M059J (cell line): ENCODE measurements at regions not wholly inside any gene's neighbourhood (a gene's known extent, or its start where the extent isn't known, plus 50 kb on each side); places are given as distances from the start of the nearest gene placed in this dataset.
"Not testable (repeated sequence)": the region's sequence is repeated elsewhere in the genome, so short reads cannot be mapped to it uniquely, and the experiment has no call there.

Source experiments
- DNase-seq: peaks from one replicate; pipeline ENCODE4 v3.0.0-alpha.2; 2012; ENCODE audit warnings: low read depth

DNA sequence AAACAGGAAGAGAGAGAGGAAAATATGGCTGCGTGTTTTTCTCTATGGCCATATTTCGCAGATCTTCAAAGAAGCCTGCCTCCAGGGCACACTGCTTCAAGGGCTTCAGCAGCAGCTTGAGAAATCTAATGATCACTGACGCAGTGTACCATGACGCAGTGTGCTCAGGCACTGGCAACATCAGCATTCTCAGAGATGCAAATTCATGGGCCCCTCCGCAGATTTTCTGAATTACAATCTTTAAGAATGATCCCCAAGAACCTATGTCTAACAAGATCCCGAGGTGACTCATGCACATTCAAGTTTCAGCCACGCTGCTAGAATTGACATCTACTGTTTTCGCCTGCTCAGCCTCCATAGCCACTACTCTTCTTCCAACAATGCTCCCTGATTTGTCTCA lies 143.9 kb upstream of the ZNF366 start:
- DNase-seq: peak; percentile 21

DNA sequence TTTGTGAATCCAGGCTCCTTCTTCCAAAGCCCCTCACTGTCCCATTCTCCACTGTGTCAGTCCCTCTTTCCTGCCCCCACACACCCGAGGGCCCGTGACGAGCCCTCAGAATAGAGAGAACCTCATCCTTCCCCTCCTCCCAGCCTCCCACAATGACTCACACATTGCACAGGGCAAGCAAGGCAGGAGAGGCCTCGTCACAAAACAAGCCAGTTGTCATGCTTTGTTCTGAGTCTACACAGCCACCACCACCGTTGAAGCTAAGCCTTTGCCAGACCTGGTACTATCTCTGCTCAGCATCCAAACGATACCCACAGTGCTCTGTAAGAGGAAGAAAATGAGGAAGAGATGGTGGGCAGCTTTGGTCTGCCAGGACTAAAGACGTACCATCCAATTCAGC lies 142.2 kb upstream of the ZNF366 start:
- peak; percentile 82 for DNase-seq

GRCh38 chr5:72648480-72648879 lies 141.3 kb upstream of the ZNF366 start:
- DNase-seq: peak; percentile 72

GRCh38 chr5:72647806-72648205 lies 140.6 kb upstream of the ZNF366 start:
- peak; percentile 28 for DNase-seq

DNA sequence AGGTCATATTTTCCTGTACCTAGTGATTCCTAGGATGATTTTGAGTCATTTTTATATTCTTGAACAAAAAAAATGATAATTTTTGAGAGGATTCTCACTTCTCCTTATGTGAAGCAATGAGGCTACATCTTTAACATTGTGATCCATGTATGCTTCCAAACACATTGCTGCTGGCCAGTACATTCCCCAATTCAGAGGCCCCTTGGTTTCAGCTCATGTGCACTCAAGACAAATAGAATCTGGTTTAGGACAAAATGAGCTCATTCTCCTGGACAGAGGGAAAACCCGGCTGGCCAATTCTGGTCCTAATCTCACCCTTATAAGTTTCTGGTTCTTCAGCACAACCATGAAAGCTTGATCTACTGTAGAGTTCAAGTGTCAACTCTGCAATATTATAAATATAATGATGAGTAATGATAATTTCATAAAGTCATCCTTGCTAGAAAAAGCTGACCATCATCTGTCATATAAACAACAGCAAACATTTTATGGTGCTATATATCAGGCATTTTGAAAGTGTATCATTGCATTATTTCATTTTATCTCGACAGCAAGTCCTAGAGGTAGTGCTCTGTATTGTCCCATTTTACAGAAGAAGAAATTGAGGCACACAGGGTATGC lies 139.1 kb upstream of the ZNF366 start:
- DNase-seq: no peak

DNA sequence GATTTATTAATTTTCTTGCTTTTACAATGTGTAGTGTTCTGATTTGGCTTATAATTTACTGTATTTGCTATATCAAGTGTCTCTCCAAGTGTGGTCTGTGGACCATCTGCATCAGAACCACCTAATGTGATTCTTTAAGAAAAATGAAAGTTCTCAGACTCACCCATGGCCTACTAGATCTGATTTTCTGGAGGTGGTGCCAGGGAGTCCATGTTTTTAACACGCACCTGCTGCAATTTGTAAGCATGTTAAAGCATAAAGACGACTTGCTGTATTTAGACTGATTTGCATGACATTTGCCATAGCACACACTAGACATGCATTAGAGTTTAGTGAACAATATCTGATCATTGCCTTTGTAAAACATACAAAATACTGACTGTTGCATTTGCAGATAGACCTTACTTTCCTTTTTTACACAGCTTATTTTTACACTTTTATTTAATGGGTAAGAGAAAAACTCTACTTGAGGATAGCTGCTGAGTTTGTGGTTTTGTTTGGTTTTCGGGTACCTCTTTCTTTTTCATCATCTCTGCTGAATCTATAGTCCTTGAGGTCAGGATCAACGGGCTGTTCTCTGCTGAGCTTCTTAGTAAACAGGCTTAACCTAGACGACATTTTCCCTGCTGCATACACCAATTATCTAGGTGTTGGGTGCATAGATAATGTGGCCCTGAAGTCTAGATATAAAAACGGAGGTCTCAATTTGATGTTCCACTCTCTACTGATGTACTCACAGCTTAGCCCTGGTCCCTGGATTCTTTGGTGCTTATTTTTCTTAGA lies 138.0 kb upstream of the ZNF366 start:
- DNase-seq: no peak

- no peak for DNase-seq
These were observed 137.1 kb upstream of the ZNF366 start for GRCh38 chr5:72644296-72644695.

DNA sequence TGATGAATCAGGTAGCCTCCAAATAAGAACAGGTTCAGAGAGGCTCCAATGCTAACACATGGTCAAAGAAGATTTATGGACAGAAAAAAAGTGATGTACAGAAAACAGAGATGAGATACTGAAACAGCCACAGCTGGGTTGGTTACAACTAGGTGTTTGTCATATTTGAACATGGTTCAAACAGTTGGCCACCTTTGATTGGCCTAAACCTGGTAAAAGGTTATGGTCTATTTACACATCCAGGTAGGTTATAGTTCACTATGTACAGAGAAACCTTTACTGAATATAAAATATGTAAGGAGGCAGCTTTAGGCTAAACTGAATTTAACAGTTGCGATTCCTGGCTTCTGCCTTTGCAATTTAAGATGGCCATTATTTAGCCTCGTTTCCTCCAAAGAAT lies 134.0 kb upstream of the ZNF366 start:
- DNase-seq: no peak

DNA sequence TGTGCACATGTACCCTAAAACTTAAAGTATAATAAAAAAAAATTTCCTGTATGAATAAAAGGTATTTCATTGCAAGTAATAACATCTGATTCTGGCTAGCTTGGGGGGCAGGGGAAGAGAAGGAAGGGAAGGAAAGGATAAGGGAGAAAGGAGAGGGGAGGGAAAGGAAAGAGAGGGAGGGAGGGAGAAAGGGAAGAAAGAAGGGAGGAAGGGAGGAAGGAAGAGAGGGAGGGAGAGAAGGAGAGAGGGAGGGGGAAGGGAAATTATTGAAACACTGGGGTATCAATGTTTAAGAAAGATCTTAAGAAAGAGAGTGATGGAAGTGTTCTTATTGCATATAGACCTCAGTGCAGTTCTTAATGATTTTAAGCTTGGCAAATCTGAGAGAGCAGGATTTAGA lies 129.8 kb upstream of the ZNF366 start:
- no peak for DNase-seq

- not testable (repeated sequence) for DNase-seq
These were observed 129.4 kb upstream of the ZNF366 start for GRCh38 chr5:72636565-72636964.

DNA sequence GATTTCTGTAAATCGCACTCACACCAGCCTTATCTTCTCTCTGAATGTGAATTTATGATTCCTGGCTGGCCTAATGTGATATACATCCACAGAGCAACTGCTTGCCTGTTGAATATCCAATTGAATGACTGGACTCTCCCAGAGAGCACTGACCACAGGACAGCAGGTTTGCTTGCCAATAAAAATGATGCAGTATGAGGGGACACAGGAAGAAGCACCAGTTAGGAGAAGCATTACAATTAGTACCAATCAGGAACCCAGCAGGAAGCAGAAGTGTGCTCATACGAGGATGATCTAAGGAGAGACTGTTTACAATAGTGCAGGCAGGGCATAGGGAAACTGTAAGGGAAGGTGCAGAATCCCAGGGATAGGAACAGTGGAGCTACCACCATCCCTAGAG lies 127.2 kb upstream of the ZNF366 start:
- peak; percentile 75 for DNase-seq

- DNase-seq: peak; percentile 89
These were observed 126.4 kb upstream of the ZNF366 start for GRCh38 chr5:72633649-72634048.

GRCh38 chr5:72633041-72633445 lies 125.8 kb upstream of the ZNF366 start:
- DNase-seq: peak; percentile 74

DNA sequence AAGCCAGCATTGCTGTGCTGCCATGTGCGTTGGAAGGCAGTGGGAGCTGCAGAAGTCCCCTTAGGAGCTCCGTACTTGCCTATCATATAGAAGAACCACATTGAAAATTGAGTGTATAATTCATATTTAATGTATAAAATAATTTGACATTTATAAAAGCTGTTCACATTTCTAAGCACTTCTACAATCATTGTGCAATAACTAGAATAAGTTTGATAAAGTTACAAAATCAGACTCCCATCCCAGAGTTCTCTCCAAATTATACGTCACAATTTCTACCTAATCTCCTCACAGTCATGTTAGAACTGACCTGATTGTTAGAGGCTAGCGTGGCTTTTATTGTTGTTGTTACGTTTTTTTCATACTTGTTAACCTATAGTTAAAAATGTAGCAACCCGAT lies 123.5 kb upstream of the ZNF366 start:
- DNase-seq: no peak

DNA sequence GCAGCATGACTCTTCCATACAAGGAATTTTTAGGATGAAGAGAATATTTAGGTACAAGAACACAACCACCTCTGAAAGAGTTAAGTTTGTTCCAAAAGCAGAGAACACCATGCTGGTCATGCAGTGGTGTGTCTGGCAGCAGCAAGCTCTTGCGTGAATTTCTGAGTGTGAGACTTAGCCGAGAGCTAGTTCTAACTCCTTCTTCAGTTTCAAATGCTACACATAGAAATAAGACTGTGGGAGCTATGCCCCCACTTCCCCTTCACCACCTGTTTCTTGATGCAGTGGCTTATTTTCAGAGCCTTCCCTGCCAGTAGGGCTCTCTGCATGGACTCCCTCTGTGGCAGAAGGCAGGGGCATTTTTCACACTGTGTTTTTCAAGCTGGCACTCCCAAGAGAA lies 122.9 kb upstream of the ZNF366 start:
- no peak for DNase-seq

DNA sequence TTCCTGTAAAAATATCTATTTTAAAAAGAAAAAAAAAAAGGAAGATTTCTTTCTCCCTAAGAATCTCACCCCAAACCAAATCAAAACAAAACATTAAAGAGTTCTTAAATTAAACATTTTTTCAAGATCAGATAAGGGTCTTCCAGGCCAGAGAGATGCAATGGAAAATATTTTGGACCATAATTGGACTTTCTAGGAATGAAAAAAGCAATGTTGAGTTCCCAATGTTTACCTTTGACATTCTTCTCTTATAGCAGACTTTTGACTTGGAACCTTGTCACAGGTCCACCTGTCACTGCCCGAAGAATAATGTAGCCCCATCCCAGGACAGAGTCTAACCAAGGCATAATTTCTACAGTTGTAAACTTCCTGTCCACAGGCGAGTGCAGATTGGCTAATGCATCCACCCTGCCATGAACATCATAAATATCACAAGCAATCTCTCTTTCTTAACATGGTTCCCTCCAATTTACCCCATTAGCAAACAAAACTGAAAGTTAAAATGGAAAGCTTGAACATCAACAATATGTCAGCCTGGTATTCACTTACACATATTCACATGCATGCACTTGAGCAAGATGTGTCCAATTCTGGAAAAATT lies 121.7 kb upstream of the ZNF366 start:
- DNase-seq: peak; percentile 32

DNA sequence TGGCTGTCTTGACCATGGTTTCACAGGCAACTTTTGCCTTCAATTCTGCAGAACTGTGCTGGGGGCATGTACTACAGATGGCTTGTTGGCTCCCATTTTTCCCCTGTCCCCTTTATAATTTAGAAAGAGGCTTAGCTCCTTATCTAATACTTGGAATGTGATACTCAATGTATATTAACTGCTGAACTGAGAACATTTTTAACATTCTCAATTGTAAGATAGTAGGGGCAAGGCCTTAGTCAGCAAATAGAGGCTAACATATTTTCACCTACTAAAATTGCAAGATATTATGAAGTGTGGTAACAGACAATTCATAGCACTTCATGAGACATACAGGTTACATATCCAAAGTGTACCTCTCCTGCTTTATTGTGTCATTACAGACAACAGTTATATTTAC lies 118.1 kb upstream of the ZNF366 start:
- no peak for DNase-seq

GRCh38 chr5:72624641-72625236 lies 117.5 kb upstream of the ZNF366 start:
- DNase-seq: peak; percentile 94

DNA sequence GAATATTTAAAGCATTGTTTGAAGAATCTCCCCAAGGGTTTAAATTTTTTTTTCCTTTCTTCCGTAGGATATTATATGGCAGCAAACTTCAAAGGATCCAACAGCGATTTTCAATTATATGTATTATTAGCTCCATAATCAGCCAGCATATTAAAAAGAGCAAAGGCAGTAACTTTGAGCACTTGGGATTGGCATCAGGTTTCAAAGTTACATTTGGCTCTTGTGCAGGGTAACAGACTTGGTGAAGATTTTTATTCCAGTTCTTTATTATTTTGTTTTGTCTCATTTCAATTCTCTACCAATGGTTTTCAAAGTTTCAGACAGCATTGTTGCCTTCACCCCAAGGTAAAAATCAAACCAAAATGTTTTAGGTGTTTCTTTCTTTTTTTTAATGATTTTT lies 116.7 kb upstream of the ZNF366 start:
- no peak for DNase-seq

GRCh38 chr5:72623323-72623722 lies 116.1 kb upstream of the ZNF366 start:
- no peak for DNase-seq

DNA sequence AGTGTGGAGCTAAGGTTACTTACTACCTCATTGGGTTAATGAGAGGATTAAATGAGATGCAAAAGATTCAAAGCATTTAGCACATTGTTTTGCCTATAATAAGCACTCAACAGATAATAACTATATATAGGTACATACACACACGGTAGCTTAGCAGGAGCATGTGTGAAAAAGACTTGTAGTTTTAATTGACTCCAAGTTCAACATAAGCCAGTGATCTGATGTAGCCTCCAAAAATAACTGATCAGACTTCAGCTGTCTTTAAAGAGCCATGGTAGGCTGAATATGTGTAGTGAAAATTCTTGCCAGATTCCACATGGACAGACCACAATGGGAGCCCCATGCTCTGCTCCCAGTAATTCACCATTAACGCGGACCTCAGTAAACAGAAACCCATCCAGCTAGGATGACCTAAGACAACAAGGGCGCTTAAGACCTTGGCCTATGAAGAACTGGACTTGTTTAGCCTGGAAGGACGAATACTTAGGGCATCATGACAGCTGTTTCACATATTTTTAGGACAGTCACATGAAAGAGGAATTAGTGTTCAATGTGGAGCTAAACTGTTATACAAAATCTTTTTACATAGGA lies 115.1 kb upstream of the ZNF366 start:
- DNase-seq: no peak

GRCh38 chr5:72621576-72621975 lies 114.4 kb upstream of the ZNF366 start:
- no peak for DNase-seq
